GM12874 (cell line): ENCODE measurements at regions not wholly inside any gene's neighbourhood (a gene's known extent, or its start where the extent isn't known, plus 50 kb on each side); places are given as distances from the start of the nearest gene placed in this dataset.

Experiments
- CTCF ChIP-seq: IDR thresholded peaks from 2 replicates; pipeline ENCODE4 v1.5.1; 2011; ENCODE audit warnings: low read depth, mild to moderate bottlenecking, control low read depth, low read length, moderate library complexity; ENCODE audit not compliant: insufficient read depth

GRCh38 chr5:87020099-87020934 lies 247.4 kb upstream of the RASA1 start:
- TF ChIP-seq CTCF, result no peak

- no peak for TF ChIP-seq CTCF
Observed at GRCh38 chr5:87022415-87022814, 245.3 kb upstream of the RASA1 start.

GRCh38 chr5:87027570-87027969 lies 240.1 kb upstream of the RASA1 start:
- TF ChIP-seq CTCF, result no peak

- no peak for TF ChIP-seq CTCF
Observed at GRCh38 chr5:87029951-87030350, 237.7 kb upstream of the RASA1 start.

GRCh38 chr5:87030699-87031098 lies 237.0 kb upstream of the RASA1 start:
- TF ChIP-seq CTCF, result no peak

GRCh38 chr5:87034557-87034956 lies 233.1 kb upstream of the RASA1 start:
- TF ChIP-seq CTCF, result no peak

- TF ChIP-seq CTCF, result no peak
Observed at GRCh38 chr5:87042554-87042953, 225.1 kb upstream of the RASA1 start.
